Embryonic facial prominence (tissue), 1 donor: ENCODE measurements at regions not wholly inside any gene's neighbourhood (a gene's known extent, or its start where the extent isn't known, plus 50 kb on each side); places are given as distances from the start of the nearest gene placed in this dataset.
"Not testable (repeated sequence)": the region's sequence is repeated elsewhere in the genome, so short reads cannot be mapped to it uniquely, and the experiment has no call there.

ENCODE experiments used
- DNase-seq: peaks from one replicate; pipeline ENCODE4 v3.0.0-alpha.2; 2016; ENCODE audit errors: extremely low spot score

DNA sequence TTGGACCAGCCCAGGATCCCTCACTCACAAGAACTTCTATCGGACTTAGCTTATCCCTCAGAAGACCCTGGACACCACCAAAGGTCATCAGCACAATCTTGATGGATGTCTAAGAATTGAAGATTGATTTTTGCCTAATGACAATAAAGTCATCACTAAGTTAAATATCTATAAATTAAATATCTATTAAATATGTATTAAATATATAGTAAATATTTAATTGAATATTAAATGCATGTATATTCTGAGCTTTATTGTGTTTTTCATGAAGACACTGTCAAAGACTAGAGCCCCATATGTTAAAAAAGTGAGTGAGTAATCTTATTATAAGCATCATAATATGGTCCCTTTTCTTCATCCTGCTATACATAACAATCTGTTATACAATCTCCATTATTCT is 751.1 kb downstream of the KCNJ2 start:
- no peak for DNase-seq

DNA sequence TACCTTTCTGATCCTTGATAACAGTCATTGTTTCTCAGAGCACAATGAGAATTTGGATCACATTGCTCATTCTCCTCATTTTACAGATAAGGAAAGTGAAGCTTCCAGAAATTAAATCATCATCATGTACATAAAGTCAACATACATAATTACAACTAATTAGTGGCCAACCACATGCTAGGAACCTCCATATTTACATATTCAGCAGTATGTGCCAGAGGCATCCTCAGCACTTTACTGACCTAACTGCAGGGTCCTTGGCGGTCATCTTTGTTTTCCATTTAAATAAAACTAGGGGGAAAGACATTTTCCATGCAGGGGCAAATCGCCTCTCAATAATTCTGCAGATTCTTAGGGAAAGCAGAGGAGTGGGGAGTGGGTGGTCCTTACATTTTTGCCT is 752.9 kb downstream of the KCNJ2 start:
- DNase-seq = no peak

DNA sequence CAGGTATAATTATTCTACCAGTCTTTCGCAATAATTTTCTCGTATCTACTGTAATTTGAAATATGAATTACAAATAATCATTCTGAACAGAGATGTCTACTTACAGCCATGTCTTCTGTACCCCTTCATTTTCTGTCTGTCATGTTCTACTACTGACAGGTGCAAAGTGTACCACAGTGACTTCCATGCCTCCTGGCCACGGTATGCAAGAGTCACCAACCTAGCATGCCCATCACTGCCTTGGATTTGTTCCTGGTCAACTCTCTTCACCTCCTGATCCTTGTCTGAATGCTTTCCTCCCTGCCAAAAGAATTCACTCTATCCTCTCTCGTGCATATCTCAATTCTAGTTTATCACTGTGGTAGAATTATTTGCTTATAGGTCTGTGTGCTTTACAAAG is 755.4 kb downstream of the KCNJ2 start:
- no peak for DNase-seq

DNA sequence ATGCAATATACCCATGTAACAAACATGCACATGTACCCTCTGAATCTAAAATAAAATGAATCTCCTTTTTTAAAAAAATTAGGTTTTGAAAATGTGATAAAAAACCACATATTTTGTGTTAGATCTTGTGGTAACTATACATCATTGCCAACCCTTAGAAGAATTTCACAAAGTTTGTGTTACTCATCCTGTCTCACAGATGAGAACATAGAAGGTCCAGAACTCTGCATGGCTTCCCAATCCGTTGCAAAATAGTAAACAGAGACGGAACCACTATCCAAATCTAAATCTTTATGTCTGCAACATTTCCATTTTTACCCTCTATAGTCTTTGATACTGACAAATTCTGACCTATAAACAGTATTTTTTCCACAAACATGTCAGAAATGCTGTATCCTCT is 759.9 kb downstream of the KCNJ2 start:
- no peak for DNase-seq

DNA sequence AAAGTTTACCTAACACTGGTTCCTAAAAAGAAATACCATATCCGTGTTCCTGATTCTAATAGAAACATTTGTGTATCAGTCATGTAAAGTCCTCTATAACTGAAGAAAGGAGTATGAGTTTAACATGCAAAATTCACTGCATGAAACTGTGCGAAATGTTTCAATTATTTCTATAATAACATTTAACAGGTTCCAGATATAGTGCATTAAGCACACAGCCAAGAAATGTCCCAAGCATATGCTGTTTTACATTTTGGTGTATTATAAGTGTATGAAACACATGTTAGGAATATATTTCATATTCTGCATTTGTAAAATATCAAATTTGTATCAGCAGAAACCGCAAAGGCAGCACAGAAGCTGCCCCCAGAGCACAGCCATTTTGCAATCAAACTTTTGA is 764.9 kb downstream of the KCNJ2 start:
- DNase-seq = no peak

DNA sequence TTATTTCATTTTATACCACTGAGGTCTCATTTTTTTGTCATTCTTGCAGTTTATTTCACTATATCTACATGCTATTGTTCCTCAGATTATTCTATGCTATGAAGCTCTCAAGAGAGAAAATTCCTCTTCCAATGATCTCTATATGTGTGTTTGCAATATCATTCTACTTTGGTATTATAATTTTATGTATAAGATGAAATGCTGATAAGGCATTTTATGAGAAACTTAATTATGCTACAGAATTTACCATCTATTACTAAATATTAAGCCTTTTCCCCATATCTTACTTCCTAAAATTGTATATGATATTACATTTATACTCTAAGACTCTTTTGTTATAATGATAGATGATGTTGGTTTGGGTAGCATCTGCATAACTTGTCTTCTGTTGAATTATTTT is 765.5 kb downstream of the KCNJ2 start:
- DNase-seq = no peak

DNA sequence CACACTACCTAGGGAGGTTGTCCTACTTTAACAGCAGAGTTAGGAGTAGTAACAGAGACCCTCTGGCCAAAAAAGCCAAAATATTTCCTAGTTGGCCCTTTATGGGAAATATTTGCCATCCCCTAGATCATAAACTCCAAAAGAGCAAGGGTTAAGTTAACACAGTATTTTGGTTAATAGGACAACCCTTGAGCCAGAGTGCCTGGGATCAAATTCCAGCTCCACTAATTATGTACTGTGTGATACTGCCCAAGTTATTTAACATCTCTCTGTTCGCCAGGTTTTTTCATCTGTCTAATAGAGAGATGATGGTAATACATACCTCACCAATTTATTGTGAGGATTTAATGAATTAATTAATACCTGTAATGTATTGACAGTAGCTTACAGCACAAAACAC is 767.4 kb downstream of the KCNJ2 start:
- DNase-seq = no peak

DNA sequence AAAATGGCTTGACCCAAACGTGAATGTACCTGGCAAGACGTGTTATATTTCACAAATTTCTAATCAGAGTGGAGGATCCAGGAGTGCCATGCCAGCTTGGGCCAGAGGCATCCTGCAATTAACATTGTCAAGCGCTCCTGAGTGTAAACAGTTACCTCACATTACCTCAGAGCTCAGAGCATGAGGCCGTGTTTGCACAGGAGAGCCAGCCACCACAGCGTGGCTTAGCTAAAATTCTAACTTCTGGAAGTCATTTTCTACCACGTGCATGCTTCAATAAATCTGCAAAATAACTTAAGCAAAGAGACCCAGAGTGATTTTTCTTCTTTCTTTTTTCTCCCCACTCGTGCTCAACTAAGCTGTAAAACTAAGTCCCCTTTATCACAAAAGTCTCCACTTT is 769.0 kb downstream of the KCNJ2 start:
- no peak for DNase-seq

DNA sequence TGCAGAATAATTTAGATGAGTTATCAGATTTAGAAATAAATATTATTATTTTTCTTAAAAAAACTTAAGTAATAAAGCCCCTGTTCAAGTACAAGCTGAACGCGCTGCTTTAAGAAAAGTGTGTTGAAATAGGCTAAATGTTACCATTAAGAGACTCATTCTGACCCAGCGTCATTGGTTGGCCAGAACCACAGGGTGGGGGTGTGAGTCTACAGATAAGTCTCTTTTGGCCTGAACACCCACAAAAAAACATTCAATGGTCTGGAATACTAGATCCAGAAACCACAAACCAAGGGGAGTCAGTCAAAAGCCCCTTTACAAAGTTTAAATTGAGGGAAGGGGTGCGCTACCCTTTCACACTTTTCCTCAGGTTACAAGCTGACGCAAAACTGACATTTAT is 776.1 kb downstream of the KCNJ2 start:
- no peak for DNase-seq

DNA sequence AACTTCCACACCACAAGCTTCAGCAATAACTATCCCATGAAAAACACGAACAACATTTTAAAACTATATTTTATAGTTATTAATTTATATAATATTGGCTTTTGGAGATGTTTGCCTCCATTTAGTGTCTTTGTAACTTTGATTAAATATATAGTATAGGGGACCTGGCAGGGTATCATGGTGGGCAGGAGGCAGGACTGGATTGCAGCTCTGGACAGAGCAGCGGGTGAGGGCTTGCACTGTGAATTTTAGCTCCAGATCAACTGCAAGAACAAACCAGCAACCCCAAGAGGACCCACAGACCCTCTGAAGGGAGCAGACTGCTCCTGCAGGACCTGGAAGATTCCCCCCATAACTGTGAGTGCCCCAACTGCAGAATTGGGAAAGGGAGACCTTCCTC is 777.9 kb downstream of the KCNJ2 start:
- no peak for DNase-seq

DNA sequence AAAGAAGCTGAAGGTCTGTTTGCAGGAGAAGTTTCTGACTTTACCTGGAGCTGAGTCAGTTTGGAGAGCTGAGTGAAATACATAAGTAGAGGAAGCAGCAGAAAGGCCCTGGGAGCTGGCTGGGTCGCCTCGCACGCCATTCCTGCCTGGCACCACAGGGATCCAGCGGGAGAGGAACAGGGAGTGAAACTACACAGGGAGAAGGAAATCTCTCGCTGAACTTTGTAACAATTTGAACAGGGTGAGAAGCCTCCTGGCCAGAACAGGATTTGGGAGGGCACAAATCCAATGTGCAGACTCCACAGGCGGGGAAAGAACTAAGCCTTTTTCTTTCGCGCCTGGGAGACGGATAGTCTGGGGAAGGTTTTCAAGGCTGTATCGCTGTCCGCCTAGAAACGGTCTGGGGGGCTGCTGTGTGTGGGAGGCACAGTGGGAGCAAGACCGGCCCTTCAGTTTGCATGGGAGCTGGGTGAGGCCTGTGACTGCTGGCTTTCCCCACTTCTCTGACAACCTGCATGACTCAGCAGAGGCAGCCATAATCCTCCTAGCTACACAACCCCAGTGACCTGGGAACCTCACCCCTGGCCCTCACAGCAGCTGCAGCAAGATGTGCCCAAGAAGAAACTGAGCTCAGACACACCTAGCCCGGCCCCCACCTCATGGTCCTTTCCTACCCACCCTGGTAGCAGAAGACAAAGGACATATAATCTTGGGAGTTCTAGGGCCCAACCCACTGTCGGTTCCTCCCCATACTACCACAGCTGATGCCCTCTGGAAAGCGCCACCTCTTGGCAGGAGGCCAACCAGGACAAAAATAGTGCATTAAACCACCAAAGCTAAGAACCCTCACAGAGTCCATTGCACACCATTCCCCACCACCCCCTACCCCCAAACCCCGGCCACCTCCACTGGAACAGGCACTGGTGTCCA is 778.6 kb downstream of the KCNJ2 start:
- DNase-seq = no peak

DNA sequence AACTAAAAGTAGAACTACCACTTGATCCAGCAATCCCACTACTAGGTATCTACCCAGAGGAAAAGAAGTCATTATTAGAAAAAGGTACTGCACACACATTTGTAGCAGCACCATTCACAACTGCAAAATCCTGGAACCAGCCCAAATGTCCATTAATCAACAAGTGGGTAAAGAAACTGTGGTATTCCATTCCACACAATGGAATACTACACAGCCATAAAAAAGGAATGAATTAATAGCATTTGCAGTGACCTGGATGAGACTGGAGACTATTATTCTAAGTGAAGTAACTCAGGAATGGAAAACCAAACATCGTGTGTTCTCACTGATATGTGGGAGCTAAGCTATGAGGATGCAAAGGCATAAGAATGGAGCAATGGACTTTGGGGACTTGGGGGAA is 783.8 kb downstream of the KCNJ2 start:
- DNase-seq = not testable (repeated sequence)

DNA sequence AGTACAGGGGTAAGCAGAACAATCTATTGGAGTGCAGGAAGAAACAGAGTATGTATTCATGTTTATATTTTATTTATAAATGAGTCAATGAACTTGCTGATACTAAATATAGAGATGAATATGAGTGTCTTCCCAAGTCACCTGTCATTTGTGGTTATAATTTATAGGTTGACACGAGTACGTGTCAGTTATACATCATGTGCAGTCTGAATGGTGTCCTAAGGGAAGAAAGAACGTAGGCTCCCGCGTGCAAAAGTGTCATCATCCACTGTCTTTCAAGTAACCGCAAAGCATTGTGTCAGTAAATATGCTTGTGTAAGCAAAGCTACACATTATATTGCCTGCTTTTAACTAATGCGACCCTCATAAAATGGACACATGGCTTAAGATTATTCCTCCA is 786.1 kb downstream of the KCNJ2 start:
- DNase-seq = no peak

DNA sequence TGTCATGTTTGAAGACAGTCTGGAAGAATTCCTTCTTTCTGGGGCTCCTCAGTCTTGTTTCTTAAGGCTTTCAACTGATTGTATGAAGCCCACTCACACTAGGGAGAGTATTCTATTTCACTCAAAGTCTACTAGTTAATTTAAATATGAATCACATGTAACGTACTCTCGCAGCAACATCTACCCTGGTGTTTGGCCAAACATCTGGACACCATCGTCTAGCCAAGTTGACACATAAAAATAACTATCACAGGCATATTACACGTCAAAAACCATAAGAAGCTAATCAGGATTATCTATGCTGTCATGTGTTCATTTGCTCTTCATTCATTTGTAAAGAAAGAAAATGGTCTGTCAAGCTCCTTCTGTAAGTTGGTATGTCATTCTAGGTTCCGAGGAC is 787.4 kb downstream of the KCNJ2 start:
- DNase-seq = no peak

DNA sequence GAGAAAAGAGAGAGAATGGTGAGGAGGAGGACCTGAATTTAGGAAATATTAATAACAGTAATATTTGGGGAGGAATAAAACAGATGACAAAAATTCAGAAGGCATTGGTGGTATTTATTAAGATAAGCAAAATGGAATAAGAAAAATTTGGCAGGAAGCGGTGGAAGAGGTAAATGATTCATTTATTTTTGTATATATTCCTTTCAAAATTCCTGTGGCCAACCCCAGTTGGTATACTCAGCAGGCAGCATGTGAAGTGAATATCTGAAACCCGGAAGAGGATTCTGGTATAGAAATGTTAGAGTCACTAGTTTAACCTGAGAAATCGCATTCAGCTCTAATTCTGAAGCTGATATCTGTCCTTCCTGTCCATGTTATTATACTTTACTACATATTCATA is 792.0 kb downstream of the KCNJ2 start:
- DNase-seq = no peak

DNA sequence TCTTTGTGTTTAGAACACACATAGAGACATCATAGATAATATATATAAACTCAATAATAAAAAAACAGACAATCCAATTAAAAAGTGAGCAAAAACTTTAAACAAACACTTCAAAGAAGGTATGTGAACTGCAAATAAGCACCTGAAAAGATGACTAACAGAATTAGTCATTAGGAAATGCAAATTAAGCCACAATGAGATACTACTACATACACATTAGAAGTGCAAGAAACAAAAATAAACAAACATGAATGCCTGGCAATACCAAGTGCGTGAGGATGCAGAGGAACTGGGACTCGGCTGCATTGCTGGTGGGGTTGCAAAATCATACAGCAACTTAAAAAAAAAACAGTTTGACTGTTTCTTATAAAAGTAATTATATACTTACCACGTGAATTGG is 799.0 kb downstream of the KCNJ2 start:
- DNase-seq = no peak

DNA sequence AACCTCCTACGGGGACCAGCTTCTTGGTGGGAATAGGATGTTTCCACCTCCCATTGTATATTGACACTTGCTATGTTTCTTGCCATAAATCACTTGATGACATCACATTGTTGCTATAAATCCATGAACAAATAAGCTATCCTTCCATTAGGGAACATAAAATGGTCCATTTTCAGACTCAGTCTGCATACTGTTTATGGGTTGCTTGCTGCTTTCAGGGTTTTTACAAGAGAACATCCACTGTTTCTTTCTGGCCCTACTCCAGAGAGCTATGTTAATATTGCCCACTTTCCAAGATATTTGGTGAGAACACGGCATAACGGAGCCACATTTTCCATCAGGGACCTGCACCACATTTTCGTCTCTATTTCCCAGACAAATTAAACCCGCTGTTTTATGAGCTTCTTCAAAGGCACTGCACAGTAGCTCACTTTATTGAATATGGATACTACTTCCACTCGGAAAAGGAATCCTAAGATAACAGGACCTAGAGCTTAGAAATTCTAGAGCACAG is 800.2 kb downstream of the KCNJ2 start:
- no peak for DNase-seq

DNA sequence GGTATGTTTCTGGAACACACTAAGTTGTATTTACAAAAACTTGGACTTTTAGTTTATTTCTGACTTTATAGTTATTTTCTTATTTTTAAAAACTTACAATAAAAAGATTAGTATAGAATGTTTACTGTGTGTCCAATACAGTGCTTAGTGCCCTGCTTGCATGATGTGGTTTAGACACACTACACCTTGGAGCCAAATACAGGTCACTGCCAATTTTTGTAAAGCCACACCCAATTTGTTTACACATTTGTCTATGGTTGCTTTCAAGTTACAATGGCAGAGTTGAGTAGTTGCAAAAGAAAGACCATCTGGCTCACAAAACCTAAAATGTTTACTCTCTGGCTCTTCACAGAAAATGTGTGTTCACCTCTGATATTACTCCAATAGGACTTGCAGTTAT is 807.1 kb downstream of the KCNJ2 start:
- no peak for DNase-seq

DNA sequence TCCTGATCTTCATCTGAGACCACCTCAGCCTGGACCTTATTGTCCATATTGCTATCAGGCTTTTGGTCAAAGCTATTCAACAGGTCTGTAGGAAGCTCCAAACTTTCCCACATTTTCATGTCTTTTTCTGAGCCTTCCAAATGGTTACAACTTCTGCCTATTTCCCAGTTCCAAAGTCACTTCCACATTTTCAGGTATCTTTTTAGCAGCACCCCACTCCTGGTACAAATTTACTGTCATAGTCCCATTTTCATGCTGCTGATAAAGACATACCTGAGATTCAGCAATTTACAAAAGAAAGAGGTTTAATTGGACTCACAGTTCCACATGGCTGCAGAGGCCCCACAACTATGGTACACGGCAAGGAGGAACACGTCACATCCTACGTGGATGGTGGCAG is 815.5 kb downstream of the KCNJ2 start:
- no peak for DNase-seq

DNA sequence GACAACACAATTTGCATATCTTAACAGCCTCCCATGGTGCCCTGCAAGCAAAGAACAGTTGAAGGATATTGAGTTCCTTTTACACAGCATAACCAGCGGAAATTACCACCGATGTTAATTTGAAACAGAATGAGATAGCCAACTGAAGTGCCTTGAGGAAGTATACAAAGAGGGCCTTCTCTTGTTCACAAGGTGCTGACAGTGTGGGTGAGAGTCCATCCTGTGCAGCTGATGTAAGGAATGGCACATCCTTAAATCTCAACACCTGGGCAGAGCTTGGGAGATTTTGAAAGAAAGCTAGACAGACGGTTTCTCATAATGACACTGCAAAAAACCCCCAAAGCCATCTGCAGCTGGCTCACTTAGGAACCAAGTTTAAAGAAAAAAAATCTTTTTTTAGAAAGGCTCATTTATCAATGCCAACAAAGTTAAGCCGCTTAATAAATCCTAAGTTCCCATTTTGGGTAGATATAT is 818.6 kb downstream of the KCNJ2 start:
- no peak for DNase-seq

DNA sequence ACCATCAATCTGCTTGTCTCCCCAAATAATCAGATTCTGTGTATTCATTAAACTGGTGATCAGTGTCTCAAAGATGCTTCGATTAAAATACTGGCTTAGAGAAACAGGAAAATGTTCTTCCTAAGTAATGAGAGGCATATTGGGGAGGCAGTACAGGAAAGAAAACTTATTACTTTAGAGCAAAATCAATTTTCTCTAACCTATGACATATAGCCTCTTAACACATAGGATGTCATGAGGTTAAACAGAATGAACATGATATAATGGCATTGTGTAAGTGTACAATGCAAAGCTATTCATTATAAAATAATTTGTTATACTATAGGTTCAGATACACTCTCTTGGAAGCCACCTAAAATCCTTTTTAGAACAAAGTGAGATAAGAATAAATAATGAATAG is 819.3 kb downstream of the KCNJ2 start:
- DNase-seq = no peak

DNA sequence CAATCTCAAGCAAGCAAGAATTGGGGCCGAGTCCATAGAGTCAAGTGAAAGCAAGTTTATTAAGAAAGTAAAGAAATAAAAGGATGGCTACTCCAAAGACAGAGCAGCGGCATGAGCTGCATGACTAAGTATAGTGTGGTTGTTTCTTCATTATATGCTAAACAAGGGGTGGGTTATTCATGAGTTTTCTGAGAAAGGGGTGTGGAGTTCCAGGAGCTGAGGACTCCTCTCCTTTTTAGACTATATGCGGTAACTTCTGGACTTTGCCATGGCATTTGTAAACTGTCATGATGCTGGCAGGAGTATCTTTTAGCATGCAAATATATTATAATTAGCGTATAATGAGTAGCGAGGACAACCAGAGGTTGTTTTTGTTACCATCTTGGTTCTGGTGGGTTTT is 819.9 kb downstream of the KCNJ2 start:
- no peak for DNase-seq

DNA sequence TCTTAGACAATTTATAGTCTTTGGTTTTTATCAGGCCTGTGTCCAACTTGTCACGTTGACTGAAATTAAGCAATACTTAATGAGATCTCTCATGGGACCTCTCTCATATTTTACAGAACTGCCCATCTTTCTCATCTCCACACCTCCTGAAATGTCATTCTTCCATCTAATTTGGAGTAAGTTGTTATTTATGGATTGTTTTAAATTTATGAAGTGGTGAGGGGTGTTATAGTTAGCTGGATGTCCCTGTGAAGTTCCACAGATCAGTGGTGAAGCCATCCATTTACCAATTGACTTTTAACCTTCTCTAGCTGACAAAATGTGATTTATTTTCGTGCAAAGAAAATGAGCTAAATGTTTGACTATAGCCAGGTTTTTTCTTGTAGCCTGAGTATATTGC is 824.9 kb downstream of the KCNJ2 start:
- no peak for DNase-seq

DNA sequence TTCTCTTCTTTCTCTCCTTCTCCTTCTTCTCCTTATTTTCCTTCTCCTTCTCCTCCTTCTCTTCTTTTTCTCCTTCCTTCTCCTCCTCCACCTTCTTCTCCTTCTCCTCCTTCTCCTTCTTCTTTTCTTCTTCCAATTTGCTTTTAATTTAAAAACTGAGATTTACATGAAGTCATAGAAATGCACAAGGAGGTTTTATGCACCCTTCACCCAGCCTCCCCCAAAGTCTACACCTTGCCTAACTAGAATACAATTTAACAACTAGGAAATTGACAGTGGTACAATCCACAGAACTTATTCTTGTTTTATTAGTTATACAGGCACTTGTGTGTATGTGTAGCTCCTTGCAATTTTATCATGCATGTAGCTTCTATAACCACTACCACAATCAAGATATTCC is 826.7 kb downstream of the KCNJ2 start:
- DNase-seq = no peak
